ENCODE measurements at regions not wholly inside any gene's neighbourhood (a gene's known extent, or its start where the extent isn't known, plus 50 kb on each side); places are given as distances from the start of the nearest gene placed in this dataset.

- no peak for ATAC-seq
- H3K4me3 ChIP-seq = no peak overlapping the region
- no peak for TF ChIP-seq EP300 (IDR thresholded peaks at IDR 0.05)
- no peak for TF ChIP-seq CTCF (IDR thresholded peaks at IDR 0.05)
- H3K4me1 ChIP-seq = no peaks in the 10 kb centered on the region
- no peaks in the 10 kb centered on the region for H3K36me3 ChIP-seq
- peaks cover 0 to 4% (median 0%) of the 10 kb centered on the region in 3 donors for H3K9me3 ChIP-seq
- no peak overlapping the region for H3K27ac ChIP-seq
- H3K27me3 ChIP-seq = no peaks in the 10 kb centered on the region
- WGBS, 2 donors (ENCODE audit: low coverage in 1 of 2) = 77 to 95% methylated on average over 2 of the region's 2 CpGs
Measured at GRCh38 chr5:5755888-5756287, 333.4 kb downstream of the ICE1 start.

- Histone ChIP-seq H3K27ac (no peak overlapping the region), H3K4me1 (no peaks in the 10 kb centered on the region), H3K4me3 (no peak overlapping the region), H3K36me3 (no peaks in the 10 kb centered on the region), H3K27me3 (no peaks in the 10 kb centered on the region), H3K9me3 (no peaks in the 10 kb centered on the region)
- TF ChIP-seq CTCF (IDR thresholded peaks at IDR 0.05) = no peak
- no peak for TF ChIP-seq POLR2AphosphoS5 (IDR thresholded peaks at IDR 0.05)
- no peak for TF ChIP-seq EP300 (IDR thresholded peaks at IDR 0.05)
- no peak for TF ChIP-seq POLR2A (IDR thresholded peaks at IDR 0.05)
- WGBS, 2 donors (ENCODE audit: low coverage in 1 of 2) = 60 to 67% methylated on average over 1 to 2 of the region's 2 CpGs
- ATAC-seq = no peak
Measured at GRCh38 chr5:5752844-5753243, 330.4 kb downstream of the ICE1 start.

GRCh38 chr5:5751987-5752386 lies 329.5 kb downstream of the ICE1 start:
- Histone ChIP-seq H3K4me3 (no peak overlapping the region), H3K4me1 (no peaks in the 10 kb centered on the region), H3K36me3 (no peaks in the 10 kb centered on the region), H3K27me3 (no peaks in the 10 kb centered on the region), H3K9me3 (no peaks in the 10 kb centered on the region), H3K27ac (no peak overlapping the region)
- WGBS, 2 donors (ENCODE audit: low coverage in 1 of 2) = 57 to 69% methylated on average over 2 to 3 of the region's 7 CpGs
- no peak for ATAC-seq
- TF ChIP-seq POLR2AphosphoS5 (IDR thresholded peaks at IDR 0.05) = no peak
- TF ChIP-seq CTCF (IDR thresholded peaks at IDR 0.05) = no peak
- no peak for TF ChIP-seq EP300 (IDR thresholded peaks at IDR 0.05)
- no peak for TF ChIP-seq POLR2A (IDR thresholded peaks at IDR 0.05)

- H3K9me3 ChIP-seq = no peaks in the 10 kb centered on the region
- H3K4me1 ChIP-seq = no peaks in the 10 kb centered on the region
- no peaks in the 10 kb centered on the region for H3K27me3 ChIP-seq
- WGBS, 2 donors (ENCODE audit: low coverage in 1 of 2) = 94 to 95% methylated on average over 4 of the region's 4 CpGs
- H3K4me3 ChIP-seq = no peak overlapping the region
- ATAC-seq = no peak
- no peak overlapping the region for H3K27ac ChIP-seq
- H3K36me3 ChIP-seq = no peaks in the 10 kb centered on the region
- TF ChIP-seq CTCF (IDR thresholded peaks at IDR 0.05) (no peak), POLR2AphosphoS5 (IDR thresholded peaks at IDR 0.05) (no peak), POLR2A (IDR thresholded peaks at IDR 0.05) (no peak), EP300 (IDR thresholded peaks at IDR 0.05) (no peak)
Measured at GRCh38 chr5:5751498-5751897, 329.0 kb downstream of the ICE1 start.

GRCh38 chr5:5741418-5741817 lies 318.9 kb downstream of the ICE1 start:
- Histone ChIP-seq H3K9me3 (peaks cover 0 to 30% (median 0%) of the 10 kb centered on the region in 3 donors), H3K27ac (no peak overlapping the region), H3K4me3 (no peak overlapping the region), H3K36me3 (no peaks in the 10 kb centered on the region), H3K4me1 (no peaks in the 10 kb centered on the region), H3K27me3 (no peaks in the 10 kb centered on the region)
- ATAC-seq = no peak
- no peak for TF ChIP-seq CTCF (IDR thresholded peaks at IDR 0.05)
- no peak for TF ChIP-seq POLR2A (IDR thresholded peaks at IDR 0.05)
- no peak for TF ChIP-seq POLR2AphosphoS5 (IDR thresholded peaks at IDR 0.05)
- no peak for TF ChIP-seq EP300 (IDR thresholded peaks at IDR 0.05)

Data from gastroesophageal sphincter (tissue), 4 donors.